Uterus (tissue), 2 donors: ENCODE measurements at regions not wholly inside any gene's neighbourhood (a gene's known extent, or its start where the extent isn't known, plus 50 kb on each side); places are given as distances from the start of the nearest gene placed in this dataset.

Experiments used
- POLR2A ChIP-seq, 2 donors: fragments of 450-650 bp; IDR thresholded peaks; one replicate each; pipeline ENCODE4 v1.6.1; 2016; ENCODE audit warnings: antibody characterized with exemption in 2 of 2, mild to moderate bottlenecking in 1 of 2, moderate library complexity in 1 of 2
- TF ChIP-seq, protein P1 (sequence below), 4 experiments: fragments of 200-600 bp in 2 of 4; fragments of 450-650 bp in 2 of 4; sonication (generic) in 2 of 4; IDR thresholded peaks; one replicate each; pipeline ENCODE4 v1.5.1; 2016 to 2019; ENCODE audit warnings: antibody characterized with exemption in 4 of 4, mild to moderate bottlenecking in 2 of 4, moderate library complexity in 1 of 4

DNA sequence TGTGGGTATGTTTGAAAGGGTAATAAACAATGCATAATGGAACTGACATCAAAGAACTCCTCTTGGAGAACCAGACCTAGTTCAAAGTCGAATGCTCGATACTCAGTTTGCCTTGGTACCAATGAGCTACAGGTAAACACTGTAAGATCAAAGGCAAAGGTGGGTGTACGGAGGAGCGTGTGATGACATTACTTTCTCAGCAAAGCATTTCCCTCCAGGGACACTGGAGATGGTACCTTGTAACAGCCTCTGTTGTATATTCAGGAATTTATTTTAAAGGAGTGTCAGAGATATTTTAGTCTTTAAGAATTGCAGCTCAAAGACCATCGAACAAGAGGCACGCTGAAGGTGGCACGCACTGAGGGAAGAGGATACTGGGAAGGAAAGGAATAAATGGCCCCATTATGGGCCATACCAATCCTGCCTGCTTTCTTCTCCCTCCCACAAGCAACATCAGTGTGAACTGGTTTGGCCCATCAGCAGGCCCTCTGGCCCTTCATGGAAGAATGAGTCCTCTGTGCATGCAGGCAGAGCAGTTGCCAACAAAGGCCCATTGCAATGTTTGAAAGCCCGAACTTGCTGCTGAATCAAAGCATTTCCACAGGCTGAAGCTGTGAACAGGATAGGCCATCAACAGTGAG, 410.2 kb downstream of the ACTL7B start:
- TF ChIP-seq, protein P1, sequence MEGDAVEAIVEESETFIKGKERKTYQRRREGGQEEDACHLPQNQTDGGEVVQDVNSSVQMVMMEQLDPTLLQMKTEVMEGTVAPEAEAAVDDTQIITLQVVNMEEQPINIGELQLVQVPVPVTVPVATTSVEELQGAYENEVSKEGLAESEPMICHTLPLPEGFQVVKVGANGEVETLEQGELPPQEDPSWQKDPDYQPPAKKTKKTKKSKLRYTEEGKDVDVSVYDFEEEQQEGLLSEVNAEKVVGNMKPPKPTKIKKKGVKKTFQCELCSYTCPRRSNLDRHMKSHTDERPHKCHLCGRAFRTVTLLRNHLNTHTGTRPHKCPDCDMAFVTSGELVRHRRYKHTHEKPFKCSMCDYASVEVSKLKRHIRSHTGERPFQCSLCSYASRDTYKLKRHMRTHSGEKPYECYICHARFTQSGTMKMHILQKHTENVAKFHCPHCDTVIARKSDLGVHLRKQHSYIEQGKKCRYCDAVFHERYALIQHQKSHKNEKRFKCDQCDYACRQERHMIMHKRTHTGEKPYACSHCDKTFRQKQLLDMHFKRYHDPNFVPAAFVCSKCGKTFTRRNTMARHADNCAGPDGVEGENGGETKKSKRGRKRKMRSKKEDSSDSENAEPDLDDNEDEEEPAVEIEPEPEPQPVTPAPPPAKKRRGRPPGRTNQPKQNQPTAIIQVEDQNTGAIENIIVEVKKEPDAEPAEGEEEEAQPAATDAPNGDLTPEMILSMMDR (IDR thresholded peaks at IDR 0.05) = no peak
- TF ChIP-seq POLR2A (IDR thresholded peaks at IDR 0.05) = no peak
